Osteocyte (in vitro differentiated cells): ENCODE measurements at regions not wholly inside any gene's neighbourhood (a gene's known extent, or its start where the extent isn't known, plus 50 kb on each side); places are given as distances from the start of the nearest gene placed in this dataset.
"Not testable (repeated sequence)": the region's sequence is repeated elsewhere in the genome, so short reads cannot be mapped to it uniquely, and the experiment has no call there.

Source experiments
- DNase-seq: peaks from one replicate; pipeline ENCODE4 v3.0.0; 2021; ENCODE audit warnings: mixed read lengths; ENCODE audit not compliant: unreplicated experiment; ENCODE audit errors: extremely low spot score
- H3K27ac Mint-ChIP-seq: one replicate; pipeline ENCODE4 v1.8.0; 2021; ENCODE audit warnings: mild to moderate bottlenecking, mixed read lengths; ENCODE audit not compliant: unreplicated experiment
- H3K27me3 Mint-ChIP-seq: one replicate; pipeline ENCODE4 v1.8.0; 2021; ENCODE audit warnings: mixed read lengths; ENCODE audit not compliant: unreplicated experiment
- H3K36me3 Mint-ChIP-seq: one replicate; pipeline ENCODE4 v1.8.0; 2021; ENCODE audit warnings: mixed read lengths; ENCODE audit not compliant: unreplicated experiment
- H3K4me1 Mint-ChIP-seq: one replicate; pipeline ENCODE4 v1.8.0; 2021; ENCODE audit warnings: mixed read lengths; ENCODE audit not compliant: unreplicated experiment
- H3K4me3 Mint-ChIP-seq: one replicate; pipeline ENCODE4 v1.8.0; 2021; ENCODE audit warnings: mild to moderate bottlenecking, moderate library complexity, mixed read lengths; ENCODE audit not compliant: unreplicated experiment
- H3K9me3 Mint-ChIP-seq: one replicate; pipeline ENCODE4 v1.8.0; 2021; ENCODE audit warnings: mixed read lengths; ENCODE audit not compliant: unreplicated experiment
- TF ChIP-seq, protein P1 (sequence below): fragments of 200-600 bp; sonication (generic); IDR thresholded peaks from 2 replicates; pipeline ENCODE4 v1.5.0; 2021; ENCODE audit warnings: antibody characterized with exemption, mild to moderate bottlenecking, moderate library complexity

DNA sequence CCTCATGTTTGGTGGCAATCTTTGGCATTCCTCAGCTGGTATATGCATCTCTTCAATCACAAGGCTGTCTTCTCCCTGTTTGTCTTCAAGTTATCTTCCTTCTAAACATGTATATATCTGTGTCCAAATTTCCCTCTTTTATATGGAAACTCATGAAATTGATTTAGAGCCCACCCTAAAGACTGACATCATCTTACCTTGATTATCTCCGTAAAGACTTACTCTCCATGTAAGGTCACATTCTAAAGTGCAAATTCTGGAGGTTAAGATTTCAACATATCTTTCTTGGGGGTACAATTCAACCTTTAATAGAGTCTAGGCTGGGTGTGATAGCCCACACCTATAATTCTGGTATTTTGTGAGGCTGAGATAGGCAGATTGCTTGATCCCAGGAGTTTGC, 215.8 kb upstream of the LRRC4C start:
- no peaks in the 10 kb centered on the region for H3K36me3 Mint-ChIP-seq
- no peak overlapping the region for H3K4me3 Mint-ChIP-seq
- H3K4me1 Mint-ChIP-seq = no peaks in the 10 kb centered on the region
- TF ChIP-seq, protein P1, sequence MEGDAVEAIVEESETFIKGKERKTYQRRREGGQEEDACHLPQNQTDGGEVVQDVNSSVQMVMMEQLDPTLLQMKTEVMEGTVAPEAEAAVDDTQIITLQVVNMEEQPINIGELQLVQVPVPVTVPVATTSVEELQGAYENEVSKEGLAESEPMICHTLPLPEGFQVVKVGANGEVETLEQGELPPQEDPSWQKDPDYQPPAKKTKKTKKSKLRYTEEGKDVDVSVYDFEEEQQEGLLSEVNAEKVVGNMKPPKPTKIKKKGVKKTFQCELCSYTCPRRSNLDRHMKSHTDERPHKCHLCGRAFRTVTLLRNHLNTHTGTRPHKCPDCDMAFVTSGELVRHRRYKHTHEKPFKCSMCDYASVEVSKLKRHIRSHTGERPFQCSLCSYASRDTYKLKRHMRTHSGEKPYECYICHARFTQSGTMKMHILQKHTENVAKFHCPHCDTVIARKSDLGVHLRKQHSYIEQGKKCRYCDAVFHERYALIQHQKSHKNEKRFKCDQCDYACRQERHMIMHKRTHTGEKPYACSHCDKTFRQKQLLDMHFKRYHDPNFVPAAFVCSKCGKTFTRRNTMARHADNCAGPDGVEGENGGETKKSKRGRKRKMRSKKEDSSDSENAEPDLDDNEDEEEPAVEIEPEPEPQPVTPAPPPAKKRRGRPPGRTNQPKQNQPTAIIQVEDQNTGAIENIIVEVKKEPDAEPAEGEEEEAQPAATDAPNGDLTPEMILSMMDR = no peak
- H3K9me3 Mint-ChIP-seq = peaks cover 18% of the 10 kb centered on the region
- H3K27ac Mint-ChIP-seq = no peak overlapping the region
- no peaks in the 10 kb centered on the region for H3K27me3 Mint-ChIP-seq
- DNase-seq = no peak

DNA sequence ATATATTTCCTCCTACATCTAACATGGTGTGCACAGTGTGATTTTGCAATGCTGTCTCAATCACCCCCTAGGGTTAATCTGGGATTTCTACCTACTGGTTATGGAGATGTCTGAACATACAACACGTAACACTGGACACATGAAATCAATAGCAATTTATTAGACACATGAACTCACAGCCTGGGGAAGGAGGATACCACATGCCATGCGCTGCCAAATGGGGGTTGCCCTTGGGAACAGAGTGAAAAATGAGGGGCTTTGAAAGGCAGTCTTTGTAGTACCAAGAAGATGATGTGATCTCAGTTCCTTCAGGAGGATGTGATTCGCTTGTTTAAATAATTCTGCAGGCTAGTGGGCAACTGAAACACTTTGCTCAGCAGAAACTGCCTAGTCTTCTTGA, 253.6 kb upstream of the LRRC4C start:
- peaks cover 41% of the 10 kb centered on the region for H3K9me3 Mint-ChIP-seq
- H3K27me3 Mint-ChIP-seq = no peaks in the 10 kb centered on the region
- no peak for DNase-seq
- H3K27ac Mint-ChIP-seq = no peak overlapping the region
- no peaks in the 10 kb centered on the region for H3K36me3 Mint-ChIP-seq
- no peak overlapping the region for H3K4me3 Mint-ChIP-seq
- no peaks in the 10 kb centered on the region for H3K4me1 Mint-ChIP-seq
- TF ChIP-seq, protein P1 = no peak

DNA sequence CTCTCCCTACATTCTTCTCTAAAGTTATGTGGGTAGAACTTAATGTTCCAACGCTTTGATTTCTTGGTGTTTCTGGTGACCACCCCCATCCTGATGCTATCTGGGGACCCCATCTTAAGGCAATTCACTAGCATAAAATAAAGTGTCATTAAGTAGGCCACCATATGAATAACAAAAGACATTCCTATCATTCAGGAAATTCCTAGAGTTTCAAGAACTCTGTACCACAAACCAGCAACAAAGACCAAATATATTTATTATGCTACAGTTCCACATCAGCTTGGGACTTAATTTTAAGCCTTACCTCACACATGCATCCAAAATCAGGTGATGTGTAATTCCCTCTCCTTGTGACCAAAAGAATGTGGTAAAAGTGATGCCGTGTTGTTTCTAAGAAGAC, 254.6 kb upstream of the LRRC4C start:
- Mint-ChIP-seq H3K4me1 (no peaks in the 10 kb centered on the region), H3K9me3 (peaks cover 36% of the 10 kb centered on the region), H3K4me3 (no peak overlapping the region), H3K36me3 (no peaks in the 10 kb centered on the region), H3K27me3 (no peaks in the 10 kb centered on the region), H3K27ac (no peak overlapping the region)
- TF ChIP-seq, protein P1 = no peak
- no peak for DNase-seq

- Mint-ChIP-seq H3K4me1 (no peaks in the 10 kb centered on the region), H3K9me3 (peaks cover 44% of the 10 kb centered on the region), H3K4me3 (no peak overlapping the region), H3K36me3 (no peaks in the 10 kb centered on the region), H3K27ac (no peak overlapping the region), H3K27me3 (no peaks in the 10 kb centered on the region)
- no peak for DNase-seq
- TF ChIP-seq, protein P1 = no peak
These were observed 257.4 kb upstream of the LRRC4C start for GRCh38 chr11:41716862-41717261.

DNA sequence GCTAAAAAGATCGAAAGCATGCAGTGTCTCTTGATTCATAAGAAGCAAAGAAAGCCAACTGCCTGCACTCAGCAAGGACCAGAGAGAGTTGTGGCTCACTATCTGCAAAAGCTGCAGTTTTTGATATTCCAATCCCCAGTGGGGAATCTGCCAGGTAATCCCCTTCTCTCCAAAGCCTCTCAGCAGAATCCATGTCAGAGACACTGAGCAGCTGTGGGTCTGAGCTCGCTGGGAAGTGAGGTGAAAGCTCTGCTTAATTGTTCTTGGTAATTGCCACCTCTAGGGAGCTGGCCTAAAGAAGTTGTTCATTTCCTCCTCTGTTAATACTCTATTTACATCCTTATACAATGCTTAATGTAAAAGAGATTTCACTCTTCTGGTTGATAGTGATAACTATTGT, 261.3 kb upstream of the LRRC4C start:
- no peak for DNase-seq
- H3K27me3 Mint-ChIP-seq = no peaks in the 10 kb centered on the region
- TF ChIP-seq, protein P1 = no peak
- no peaks in the 10 kb centered on the region for H3K36me3 Mint-ChIP-seq
- H3K27ac Mint-ChIP-seq = no peak overlapping the region
- H3K9me3 Mint-ChIP-seq = peaks cover 44% of the 10 kb centered on the region
- no peak overlapping the region for H3K4me3 Mint-ChIP-seq
- H3K4me1 Mint-ChIP-seq = no peaks in the 10 kb centered on the region

DNA sequence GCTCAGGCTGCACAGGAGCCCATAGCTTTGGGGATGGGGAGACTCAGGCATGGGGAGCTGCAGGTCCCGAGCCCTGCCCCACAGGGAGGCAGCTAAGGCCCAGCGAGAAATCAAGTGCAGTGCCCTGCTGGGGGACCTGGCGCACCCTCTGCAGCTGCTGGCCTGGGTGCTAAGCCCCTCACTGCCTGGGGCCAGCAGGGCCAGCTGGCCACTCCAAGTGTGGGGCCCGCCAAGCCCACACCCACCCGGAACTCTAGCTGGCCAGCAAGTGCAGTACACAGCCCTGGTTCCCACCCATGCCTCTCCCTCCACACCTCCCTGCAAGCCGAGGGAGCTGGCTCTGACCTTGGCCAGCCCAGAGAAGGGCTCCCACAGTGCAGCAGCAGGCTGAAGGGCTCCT, 268.7 kb upstream of the LRRC4C start:
- H3K9me3 Mint-ChIP-seq = peaks cover 49% of the 10 kb centered on the region
- not testable (repeated sequence) for H3K4me1 Mint-ChIP-seq, H3K4me3 Mint-ChIP-seq, H3K27ac Mint-ChIP-seq, DNase-seq, H3K36me3 Mint-ChIP-seq, H3K27me3 Mint-ChIP-seq
